LNCAP (cell line): ENCODE measurements at regions not wholly inside any gene's neighbourhood (a gene's known extent, or its start where the extent isn't known, plus 50 kb on each side); places are given as distances from the start of the nearest gene placed in this dataset.

Source experiments
- TF ChIP-seq, protein P1 (sequence below): fragments of 450-650 bp; IDR thresholded peaks from 2 replicates; pipeline ENCODE4 v1.5.1; 2017; ENCODE audit warnings: mild to moderate bottlenecking

DNA sequence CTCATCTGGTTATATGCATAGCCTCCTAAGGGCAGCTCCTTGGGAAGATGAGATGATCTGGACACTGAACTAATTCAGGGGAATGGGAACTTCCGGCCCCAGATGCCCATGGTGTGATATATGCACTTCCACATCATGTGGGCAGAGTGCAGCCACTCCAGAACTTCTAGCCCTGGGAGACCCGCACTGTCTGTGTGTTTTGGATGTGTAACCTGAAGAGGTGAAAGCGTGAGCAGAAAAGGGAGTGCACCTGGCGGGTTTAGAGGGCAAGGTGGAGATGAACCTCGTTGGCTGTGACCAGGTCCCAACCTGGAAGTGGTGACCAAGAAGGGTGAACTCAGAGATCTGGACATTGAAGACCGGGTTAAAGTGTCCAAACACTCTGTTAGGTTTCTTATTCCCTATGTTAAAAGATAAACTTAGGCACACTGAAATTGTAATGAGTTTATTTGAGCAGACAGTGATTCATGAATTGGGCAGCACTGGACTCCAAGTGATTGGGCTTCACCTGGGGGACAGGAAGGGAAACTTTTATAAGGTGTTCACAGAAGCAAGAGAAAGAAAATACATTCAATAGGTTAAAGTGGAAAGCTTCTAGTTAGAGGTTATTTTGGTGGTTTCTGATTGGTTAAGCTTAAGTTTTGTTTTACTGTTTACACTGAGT, 296.2 kb upstream of the SKOR2 start:
- TF ChIP-seq, protein P1, sequence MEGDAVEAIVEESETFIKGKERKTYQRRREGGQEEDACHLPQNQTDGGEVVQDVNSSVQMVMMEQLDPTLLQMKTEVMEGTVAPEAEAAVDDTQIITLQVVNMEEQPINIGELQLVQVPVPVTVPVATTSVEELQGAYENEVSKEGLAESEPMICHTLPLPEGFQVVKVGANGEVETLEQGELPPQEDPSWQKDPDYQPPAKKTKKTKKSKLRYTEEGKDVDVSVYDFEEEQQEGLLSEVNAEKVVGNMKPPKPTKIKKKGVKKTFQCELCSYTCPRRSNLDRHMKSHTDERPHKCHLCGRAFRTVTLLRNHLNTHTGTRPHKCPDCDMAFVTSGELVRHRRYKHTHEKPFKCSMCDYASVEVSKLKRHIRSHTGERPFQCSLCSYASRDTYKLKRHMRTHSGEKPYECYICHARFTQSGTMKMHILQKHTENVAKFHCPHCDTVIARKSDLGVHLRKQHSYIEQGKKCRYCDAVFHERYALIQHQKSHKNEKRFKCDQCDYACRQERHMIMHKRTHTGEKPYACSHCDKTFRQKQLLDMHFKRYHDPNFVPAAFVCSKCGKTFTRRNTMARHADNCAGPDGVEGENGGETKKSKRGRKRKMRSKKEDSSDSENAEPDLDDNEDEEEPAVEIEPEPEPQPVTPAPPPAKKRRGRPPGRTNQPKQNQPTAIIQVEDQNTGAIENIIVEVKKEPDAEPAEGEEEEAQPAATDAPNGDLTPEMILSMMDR: no peak

DNA sequence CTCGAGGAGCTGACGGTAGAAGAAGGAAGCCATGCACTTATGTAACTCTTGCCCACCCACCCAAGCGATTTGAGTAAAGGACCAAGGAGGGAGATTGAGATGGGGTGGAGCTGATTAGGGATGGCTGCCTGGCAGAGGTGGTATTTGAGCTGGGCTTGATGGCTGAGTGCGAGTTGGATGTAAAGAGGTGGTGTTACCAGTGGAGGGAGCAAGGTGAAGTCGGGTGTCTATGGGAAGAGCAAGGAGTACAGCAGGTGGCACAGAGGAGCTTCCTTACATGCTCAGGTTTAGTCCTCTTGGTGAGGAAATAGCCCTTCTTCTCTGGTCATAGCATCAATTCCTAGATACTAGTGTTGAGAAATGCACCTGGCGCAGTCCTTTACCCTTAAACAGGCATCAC, 294.2 kb upstream of the SKOR2 start:
- TF ChIP-seq, protein P1: no peak

DNA sequence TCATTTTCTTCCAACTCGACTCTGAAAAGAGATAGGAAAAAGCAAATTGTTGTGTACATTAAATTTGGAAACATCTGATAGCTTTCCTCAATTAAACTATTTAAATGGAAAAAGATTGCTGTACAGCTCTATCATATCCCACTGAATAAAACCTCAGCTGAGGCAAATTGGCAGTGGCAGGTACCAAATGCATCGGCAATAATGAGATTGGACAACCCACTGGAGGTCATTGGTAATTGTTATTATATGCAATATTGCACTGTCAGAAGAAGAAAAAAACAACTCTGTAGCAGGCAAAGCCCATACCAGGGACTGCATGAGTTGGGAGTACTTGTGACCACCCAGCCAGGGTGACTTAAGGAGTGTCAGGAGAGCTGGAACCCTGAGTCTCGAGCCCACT, 291.6 kb upstream of the SKOR2 start:
- TF ChIP-seq, protein P1: no peak

DNA sequence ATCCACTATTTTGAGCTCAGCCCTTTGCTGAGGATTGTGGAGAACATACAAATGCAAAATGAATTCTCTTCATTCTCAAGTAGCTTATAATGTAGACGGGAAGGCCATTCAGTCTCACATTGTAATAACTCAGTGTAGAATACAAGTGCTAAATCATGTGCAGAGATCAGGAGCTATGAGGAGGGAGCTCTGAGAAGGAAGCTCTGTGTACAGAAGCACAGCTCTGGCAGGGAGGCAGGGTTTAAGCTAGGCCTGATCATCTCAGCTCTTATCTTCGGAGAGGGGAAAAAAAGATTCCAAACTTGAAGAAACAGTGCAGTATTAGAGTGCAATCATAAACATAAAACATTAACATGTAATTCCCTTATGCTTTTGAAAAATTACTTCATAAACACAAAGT, 291.1 kb upstream of the SKOR2 start:
- TF ChIP-seq, protein P1: no peak

DNA sequence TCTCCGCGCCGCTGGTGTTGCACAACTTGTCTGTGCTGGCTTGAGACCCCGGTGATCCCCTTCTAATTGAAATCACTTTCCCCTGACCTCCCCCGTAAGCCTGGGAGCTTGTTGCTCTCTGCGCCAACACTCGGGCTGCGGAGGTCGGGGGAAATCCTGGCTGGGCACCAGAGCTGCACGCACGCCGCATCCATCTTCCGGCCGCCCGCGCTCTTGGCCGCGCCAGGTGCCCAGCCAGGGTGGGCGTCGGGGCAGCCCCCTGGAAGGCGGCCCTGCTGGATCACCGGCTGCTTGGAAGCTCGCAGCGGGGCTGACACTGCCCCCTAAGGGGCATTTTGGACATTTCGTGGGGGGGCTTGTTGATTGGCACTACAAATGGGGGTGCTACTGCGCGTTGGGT, 280.3 kb upstream of the SKOR2 start:
- TF ChIP-seq, protein P1: no peak

DNA sequence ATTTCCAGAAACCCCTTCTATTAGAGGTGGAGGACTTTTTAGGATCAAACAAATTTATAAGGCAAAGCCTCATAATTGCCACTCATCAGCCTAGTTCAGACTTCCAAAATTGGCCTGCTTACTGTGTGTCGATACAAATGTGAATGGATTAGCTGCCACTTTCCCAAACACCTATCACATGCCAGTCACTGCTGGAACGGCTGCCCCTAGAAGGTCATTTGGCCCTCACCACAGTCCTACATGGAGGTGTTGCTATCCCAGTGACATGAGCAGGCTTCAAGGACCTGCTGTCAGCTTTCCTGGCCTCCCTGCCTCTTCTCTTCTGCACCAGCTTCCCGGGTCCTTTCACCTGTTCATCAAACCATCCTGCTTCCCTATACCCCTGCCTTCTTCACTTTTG, 279.2 kb upstream of the SKOR2 start:
- TF ChIP-seq, protein P1: no peak

DNA sequence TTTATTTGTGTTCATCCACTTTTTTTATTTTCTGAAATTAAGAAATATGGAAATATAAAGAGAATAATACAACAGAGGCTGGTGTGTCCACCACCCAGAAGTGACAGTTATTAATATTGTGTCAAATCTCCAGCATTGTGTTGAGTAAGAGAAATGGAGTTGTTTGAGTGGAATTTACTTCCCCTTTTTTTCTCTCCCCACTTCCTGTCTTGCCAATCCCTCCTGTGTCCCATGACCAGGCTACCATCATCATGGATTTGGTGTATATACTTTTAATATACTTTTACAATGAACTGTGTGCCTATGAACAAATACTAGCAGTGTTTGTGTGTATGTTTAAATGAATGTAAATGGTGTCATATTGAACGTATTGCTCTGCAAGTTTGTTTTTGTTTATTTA, 276.9 kb upstream of the SKOR2 start:
- TF ChIP-seq, protein P1: no peak

DNA sequence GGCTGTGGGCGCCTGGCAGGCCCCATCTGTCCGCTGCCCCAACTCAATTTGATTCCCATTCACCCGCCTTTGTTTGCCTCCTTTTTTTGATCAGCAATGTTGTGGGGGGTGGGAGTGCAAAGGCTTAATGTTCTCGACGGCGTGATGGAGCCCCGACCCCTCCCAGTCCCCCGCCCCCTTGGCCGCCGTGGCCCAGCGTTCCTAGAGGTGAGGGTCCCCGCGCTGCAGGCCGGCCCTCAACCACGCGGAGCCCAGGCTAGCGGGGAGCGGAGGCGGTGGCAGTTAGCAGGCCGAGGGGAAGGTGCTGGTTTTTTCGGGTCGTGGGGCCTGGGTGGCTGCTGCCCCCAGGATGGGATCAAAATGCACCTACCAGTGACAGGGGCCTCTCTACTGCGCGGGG, 274.7 kb upstream of the SKOR2 start:
- TF ChIP-seq, protein P1: no peak
